Uterus (tissue), 2 donors: ENCODE measurements at regions not wholly inside any gene's neighbourhood (a gene's known extent, or its start where the extent isn't known, plus 50 kb on each side); places are given as distances from the start of the nearest gene placed in this dataset.

ENCODE experiments used
- POLR2A ChIP-seq, 2 donors: fragments of 450-650 bp; IDR thresholded peaks; one replicate each; pipeline ENCODE4 v1.6.1; 2016; ENCODE audit warnings: antibody characterized with exemption in 2 of 2, mild to moderate bottlenecking in 1 of 2, moderate library complexity in 1 of 2
- TF ChIP-seq, protein P1 (sequence below), 4 experiments: fragments of 200-600 bp in 2 of 4; fragments of 450-650 bp in 2 of 4; sonication (generic) in 2 of 4; IDR thresholded peaks; one replicate each; pipeline ENCODE4 v1.5.1; 2016 to 2019; ENCODE audit warnings: antibody characterized with exemption in 4 of 4, mild to moderate bottlenecking in 2 of 4, moderate library complexity in 1 of 4

DNA sequence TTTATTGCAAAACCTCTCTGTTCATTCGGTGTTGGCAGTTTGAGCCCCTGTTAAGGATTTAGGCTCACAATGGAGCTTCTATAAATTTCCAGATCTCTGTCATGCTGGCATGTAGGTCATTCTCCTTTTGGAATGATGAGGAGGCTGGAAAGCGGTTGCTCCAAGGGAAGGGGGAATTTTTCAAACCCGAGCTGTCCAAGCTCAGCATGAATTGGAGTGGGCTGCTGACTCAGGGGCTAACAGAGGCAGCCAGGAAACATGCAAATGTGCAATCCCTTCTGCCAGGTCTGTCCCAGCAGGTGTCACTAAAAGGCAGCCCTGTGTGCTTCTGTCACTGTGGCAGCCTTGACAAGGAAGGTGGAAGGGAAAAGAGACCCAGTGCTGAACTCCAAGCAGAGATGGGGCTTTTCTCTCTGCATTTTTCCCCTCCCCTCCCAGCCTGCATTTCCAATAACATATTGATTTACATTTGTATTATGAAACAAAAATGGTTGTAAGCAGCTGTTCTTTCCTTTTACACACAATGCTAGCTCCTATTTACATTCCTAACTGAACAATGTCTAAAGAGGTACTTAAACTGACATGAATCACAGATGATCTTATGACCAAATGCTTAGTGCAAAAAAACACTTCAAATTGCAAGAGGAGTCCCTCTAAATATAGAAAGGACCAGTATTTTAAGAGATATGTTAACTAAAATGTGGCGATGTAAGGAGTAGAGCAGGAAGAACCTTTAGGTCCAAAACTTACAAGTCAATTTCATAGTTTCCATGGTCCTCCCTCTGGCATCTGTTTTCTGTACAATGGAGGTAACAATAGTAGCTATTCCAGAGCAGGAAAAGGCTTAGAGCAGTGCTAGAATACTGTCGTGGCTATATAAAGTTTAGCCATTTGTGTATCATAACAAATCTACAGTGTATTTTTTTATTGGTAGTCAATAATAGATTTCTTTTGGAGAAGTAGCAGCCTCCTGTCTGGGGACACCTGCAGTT is 84.5 kb upstream of the ATP10A start:
- TF ChIP-seq POLR2A (IDR thresholded peaks at IDR 0.05), result no peak
- TF ChIP-seq, protein P1, sequence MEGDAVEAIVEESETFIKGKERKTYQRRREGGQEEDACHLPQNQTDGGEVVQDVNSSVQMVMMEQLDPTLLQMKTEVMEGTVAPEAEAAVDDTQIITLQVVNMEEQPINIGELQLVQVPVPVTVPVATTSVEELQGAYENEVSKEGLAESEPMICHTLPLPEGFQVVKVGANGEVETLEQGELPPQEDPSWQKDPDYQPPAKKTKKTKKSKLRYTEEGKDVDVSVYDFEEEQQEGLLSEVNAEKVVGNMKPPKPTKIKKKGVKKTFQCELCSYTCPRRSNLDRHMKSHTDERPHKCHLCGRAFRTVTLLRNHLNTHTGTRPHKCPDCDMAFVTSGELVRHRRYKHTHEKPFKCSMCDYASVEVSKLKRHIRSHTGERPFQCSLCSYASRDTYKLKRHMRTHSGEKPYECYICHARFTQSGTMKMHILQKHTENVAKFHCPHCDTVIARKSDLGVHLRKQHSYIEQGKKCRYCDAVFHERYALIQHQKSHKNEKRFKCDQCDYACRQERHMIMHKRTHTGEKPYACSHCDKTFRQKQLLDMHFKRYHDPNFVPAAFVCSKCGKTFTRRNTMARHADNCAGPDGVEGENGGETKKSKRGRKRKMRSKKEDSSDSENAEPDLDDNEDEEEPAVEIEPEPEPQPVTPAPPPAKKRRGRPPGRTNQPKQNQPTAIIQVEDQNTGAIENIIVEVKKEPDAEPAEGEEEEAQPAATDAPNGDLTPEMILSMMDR (IDR thresholded peaks at IDR 0.05), result no peak
